HG03460 (cell line): ENCODE measurements at regions not wholly inside any gene's neighbourhood (a gene's known extent, or its start where the extent isn't known, plus 50 kb on each side); places are given as distances from the start of the nearest gene placed in this dataset.
"Not testable (repeated sequence)": the region's sequence is repeated elsewhere in the genome, so short reads cannot be mapped to it uniquely, and the experiment has no call there.

Experiments
- ATAC-seq: cut with Tn5 transposase; IDR thresholded peaks from one replicate; pipeline ENCODE4 v1.9.1; 2021; ENCODE audit not compliant: unreplicated experiment

DNA sequence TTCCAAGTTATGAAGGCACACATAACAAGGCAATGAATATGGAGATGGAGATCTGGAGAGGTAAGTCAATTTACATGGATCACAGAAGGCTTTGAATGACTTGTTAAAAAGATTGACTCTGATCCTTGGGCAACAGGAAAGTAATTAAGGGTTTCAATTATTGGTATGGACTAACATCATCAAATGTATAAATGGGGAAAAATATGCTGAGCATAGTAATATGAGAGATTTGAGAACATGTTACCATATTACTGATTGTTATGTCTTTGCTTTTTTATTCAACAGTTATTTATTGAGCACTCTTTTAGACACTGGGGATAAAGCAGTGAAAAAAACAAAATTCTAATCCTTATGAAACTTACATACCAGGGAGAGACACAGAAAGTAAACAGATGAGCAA is 238.5 kb upstream of the ROBO1 start:
- ATAC-seq = no peak

DNA sequence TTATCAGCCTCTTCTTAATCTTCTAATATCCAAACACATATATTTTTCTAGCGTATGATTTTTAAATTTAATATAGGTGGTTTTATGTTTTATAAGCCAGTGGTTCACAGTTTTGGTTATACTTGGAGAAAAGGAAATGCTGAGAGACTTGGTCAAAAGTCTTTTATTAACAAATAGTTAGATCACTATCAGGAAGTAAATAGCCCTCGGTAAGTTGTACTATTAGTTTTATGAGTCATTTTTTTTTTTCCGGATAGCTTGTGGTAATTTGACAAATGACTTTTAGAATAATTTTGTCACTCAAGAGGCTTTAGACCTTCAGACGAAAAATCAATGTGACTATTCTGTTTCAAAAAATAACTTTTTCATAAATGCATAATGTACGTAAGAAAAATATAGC is 232.2 kb upstream of the ROBO1 start:
- no peak for ATAC-seq

DNA sequence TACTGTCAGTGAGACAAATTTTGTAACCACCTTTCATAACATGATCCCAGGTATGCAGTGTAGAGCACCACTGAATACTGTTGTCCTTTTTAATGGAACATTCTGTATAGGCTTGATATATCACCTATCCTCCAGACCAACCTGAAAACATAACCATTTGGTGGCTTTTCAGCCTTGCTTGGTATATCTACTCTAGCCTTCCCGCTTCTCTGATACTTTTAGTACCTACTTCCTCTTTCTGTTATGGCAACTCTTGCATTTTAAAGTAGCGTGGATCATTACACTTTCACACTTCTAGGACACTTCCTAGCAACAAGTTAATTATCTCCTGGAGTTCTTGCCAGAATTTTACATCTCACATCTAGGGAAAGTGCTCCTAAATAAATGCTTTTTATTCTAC is 226.6 kb upstream of the ROBO1 start:
- ATAC-seq = no peak

GRCh38 chr3:79986338-79986737 is 218.5 kb upstream of the ROBO1 start:
- no peak for ATAC-seq

- no peak for ATAC-seq
These were observed 218.0 kb upstream of the ROBO1 start for GRCh38 chr3:79985816-79986215.

DNA sequence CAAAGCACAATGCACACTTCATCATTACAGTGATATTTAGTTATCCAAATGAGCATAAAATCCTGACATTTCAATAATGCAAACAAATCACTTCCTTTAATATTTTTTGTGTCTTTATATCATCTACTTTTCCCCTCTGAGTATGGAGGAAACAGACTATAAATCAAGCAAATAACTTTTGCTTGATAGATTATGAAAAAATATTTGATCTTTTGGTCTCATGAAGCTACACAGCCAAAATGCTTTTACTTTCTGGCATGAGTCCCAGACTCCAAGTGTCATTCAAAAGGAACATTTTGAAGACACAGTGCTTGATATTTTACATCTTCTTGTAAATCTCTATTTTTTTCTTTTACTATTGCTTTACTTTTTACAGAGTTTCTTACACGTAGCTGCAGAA is 215.3 kb upstream of the ROBO1 start:
- no peak for ATAC-seq

GRCh38 chr3:79979990-79980389 is 212.2 kb upstream of the ROBO1 start:
- ATAC-seq = no peak

GRCh38 chr3:79976466-79976865 is 208.7 kb upstream of the ROBO1 start:
- ATAC-seq = no peak

GRCh38 chr3:79973917-79974595 is 206.3 kb upstream of the ROBO1 start:
- ATAC-seq = no peak

- ATAC-seq = no peak
These were observed 205.7 kb upstream of the ROBO1 start for GRCh38 chr3:79973482-79973881.

- no peak for ATAC-seq
These were observed 200.6 kb upstream of the ROBO1 start for GRCh38 chr3:79968418-79968817.

GRCh38 chr3:79960594-79960993 is 192.8 kb upstream of the ROBO1 start:
- ATAC-seq = no peak

DNA sequence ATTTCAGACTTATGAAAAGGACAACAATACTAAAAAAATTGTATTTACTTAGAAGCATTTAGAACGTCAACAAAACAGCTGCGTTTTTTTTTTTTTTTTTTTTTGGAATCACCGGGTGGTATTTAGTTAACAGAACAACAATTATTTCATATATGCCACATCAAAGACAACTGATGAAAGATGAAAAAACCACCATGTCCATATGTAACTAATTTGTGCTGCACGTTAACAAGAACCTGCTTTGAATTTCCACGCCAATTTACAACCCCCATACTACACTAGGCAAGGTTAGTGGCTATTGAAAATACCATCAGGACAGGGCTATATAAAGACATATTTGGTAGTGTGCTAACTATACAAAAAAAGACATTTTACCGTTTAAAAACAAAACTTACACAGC is 189.3 kb upstream of the ROBO1 start:
- no peak for ATAC-seq

DNA sequence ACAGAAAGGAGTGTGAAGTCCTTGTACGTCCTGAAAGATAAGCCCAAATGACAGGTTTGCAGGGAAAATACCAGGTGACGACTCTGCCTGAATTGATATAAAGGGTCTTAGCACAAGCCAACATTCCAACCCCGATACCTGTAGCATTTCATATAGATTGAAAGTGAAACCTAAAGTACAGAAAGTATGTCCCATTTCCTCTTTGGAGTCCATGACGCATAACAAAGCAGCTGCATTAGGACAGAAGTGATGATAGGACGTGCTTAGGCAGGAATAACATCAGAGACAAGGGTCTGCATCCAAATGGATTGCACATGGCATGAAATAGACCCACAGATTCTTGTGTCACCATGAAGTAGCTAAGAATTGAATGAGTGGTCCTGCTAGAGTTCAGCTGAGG is 187.0 kb upstream of the ROBO1 start:
- ATAC-seq = no peak

GRCh38 chr3:79953591-79954101 is 185.8 kb upstream of the ROBO1 start:
- ATAC-seq = no peak

DNA sequence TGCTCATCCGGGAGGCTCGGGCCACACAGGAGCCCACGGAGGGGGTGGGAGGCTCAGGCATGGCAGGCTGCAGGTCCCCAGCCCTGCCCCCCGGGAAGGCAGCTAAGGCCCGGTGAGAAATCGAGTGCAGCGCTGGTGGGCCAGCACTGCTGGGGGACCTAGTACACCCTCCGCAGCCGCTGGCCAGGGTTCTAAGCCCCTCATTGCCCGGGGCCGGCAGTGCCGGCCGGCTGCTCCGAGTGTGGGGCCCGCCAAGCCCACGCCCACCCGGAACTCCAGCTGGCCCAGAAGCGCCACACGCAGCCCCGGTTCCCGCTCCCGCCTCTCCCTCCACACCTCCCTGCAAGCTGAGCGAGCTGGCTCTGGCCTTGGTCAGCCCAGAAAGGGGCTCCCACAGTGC is 183.6 kb upstream of the ROBO1 start:
- ATAC-seq = not testable (repeated sequence)

GRCh38 chr3:79947957-79948356 is 180.2 kb upstream of the ROBO1 start:
- no peak for ATAC-seq

DNA sequence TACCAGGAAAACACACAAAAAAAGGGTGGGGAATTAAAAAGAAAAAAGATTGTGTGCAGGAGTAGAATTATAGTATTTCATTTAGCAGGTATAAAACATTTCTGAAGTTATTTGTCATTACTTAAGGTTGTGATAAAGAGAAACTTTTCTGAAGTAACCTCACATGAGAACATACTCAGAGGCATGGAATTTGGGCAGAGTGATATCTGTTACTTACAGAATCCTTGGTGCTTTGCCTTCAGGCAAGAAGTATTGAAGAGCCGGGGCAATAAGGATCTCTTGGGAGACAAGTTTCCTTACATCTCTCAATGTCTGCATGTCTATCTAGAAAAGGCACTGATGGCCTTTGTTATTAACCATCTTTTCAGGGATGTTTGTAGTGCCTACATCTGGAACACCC is 179.7 kb upstream of the ROBO1 start:
- no peak for ATAC-seq

DNA sequence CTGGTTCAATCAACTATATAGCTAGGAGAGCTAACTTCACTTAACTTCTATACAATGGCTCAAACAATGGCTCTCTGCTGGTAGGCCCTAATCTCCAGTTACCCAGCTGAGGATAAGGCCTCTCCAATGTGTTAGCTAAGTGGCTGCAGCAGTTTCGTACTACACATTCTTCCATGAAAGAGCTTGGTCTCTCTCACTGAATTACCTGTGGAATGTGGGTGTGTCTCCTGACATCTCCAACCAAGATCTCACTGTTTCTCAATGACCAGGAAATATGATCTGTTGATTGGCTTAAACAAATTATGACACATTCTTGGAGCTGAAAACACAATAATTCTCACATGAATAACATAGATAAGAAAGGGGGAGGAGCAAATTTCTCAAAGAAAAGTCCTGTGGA is 169.8 kb upstream of the ROBO1 start:
- ATAC-seq = no peak

DNA sequence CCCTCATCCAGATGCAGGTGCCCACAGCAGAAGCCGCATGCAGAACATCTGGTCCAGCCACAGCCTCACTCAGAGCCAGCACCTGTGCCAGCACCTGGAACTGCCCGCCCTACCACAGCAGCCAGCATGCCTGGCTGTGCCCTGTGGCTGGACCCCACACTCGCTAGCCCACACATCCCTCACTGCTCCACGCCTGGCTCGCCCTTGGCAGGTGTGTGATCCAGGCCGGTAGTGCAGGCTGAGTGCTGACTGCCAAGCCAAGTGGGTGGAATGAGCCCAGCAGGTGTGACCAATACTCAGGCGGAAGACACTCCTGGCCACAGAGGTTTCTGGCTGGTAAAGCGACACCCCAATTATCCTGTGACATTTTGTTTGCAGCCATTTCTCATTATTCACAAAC is 162.4 kb upstream of the ROBO1 start:
- ATAC-seq = no peak

- ATAC-seq = no peak
These were observed 161.1 kb upstream of the ROBO1 start for GRCh38 chr3:79928687-79929408.

DNA sequence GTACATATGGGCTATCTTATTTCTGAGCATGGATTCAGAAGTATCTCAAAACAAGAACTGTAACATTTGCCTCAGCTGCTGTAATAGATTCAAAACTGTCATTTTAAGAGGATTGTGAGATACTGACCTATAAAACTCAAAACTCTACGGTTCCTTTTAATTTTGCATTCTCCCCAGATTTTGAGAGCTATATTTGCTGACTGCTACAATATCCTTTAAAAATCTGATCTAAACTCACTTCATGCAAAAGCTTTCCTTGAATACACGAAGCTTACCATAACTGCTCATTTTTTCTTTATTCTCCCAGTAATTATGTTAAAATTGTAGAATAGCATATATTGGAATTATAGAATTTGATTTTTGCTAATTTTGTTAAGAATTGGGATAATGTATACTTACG is 158.7 kb upstream of the ROBO1 start:
- ATAC-seq = no peak

DNA sequence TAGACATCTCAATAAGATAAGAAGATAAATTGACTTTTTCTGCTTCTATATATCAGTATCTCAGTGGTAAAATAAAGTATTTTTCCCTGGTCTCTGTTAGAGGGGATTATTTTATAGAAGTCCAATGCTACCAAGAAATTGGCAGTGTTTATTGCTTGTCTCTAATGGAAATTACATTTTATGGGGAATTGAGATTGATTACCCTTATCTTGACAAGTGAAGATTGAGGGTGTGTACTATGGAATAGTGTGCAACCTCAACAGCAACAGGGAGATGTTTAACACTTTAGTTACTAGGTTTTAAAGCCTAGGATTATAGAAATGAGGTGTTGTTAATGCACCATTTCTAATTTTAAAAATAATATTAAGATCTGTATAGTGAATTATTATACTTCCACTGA is 154.8 kb upstream of the ROBO1 start:
- no peak for ATAC-seq
